OCI-LY3 (cell line): ENCODE measurements at regions not wholly inside any gene's neighbourhood (a gene's known extent, or its start where the extent isn't known, plus 50 kb on each side); places are given as distances from the start of the nearest gene placed in this dataset.

ENCODE experiments used
- CTCF ChIP-seq: fragments of 200-600, 300-600 bp; sonication (generic); IDR thresholded peaks from 2 replicates; pipeline ENCODE4 v1.5.1; 2014; ENCODE audit warnings: antibody characterized with exemption, low read length, low read depth
- EZH2phosphoT487 ChIP-seq: fragments of 200-600 bp; shearing (Covaris generic); IDR thresholded peaks from 2 replicates; pipeline ENCODE4 v1.6.1; 2018; ENCODE audit warnings: antibody characterized with exemption, mixed run types, low read depth

- TF ChIP-seq CTCF (no peak), EZH2phosphoT487 (no peak)
Measured at GRCh38 chr12:113660936-113661335, 189.3 kb upstream of the LHX5 start.
